ENCODE measurements at regions not wholly inside any gene's neighbourhood (a gene's known extent, or its start where the extent isn't known, plus 50 kb on each side); places are given as distances from the start of the nearest gene placed in this dataset.

GRCh38 chr1:30462826-30463425 is 260.5 kb downstream of the MATN1 start:
- no peak for TF ChIP-seq POLR2A (IDR thresholded peaks at IDR 0.05)
- no peak for TF ChIP-seq CTCF (IDR thresholded peaks at IDR 0.05)
- no peak for TF ChIP-seq POLR2AphosphoS5 (IDR thresholded peaks at IDR 0.05)
- no peak for TF ChIP-seq EP300 (IDR thresholded peaks at IDR 0.05)

Data from upper lobe of left lung (tissue), 4 donors.